ENCODE measurements at regions not wholly inside any gene's neighbourhood (a gene's known extent, or its start where the extent isn't known, plus 50 kb on each side); places are given as distances from the start of the nearest gene placed in this dataset.
"Not testable (repeated sequence)": the region's sequence is repeated elsewhere in the genome, so short reads cannot be mapped to it uniquely, and the experiment has no call there.

GRCh38 chr12:115380546-115381120, 696.7 kb upstream of the TBX3 start:
- no peak for DNase-seq

DNA sequence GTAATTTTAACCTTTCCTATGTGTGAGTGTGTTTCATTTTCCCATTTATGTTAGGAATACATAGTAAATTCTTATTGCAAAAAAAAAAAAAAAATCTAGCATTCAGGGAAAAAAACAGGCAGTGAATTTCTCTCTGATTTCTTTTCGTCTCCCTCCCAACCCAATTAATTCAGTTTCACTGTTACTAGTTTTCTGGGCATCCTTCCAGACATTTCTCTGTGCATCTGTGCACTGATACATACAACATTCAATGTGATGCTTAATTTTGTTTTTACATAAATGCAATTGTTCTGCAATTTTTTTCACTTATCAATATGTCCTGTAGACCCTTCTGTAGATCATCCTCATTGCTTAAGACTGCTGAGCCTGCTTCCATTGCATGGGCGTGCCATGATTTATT, 694.3 kb upstream of the TBX3 start:
- no peak for DNase-seq

GRCh38 chr12:115377779-115378178, 693.8 kb upstream of the TBX3 start:
- DNase-seq = no peak

DNA sequence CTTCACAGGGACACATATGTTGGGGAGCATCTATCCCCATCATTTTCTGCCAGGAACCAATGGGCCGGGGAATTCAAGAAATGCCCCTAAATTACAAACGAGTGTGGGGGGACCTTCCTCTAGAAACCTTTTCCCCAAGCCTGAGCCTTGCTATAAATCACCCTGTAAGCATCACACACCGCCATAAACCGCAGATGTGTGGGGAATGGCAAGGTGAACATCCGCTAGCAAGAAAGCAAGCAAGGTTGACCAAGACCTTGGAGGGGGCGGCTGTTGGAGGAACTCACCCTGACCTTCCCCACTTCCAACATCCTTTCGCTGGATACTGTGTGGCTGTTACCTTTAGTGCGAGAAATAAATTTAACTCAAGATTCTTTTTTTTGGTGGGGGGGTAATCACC, 693.3 kb upstream of the TBX3 start:
- DNase-seq = no peak

DNA sequence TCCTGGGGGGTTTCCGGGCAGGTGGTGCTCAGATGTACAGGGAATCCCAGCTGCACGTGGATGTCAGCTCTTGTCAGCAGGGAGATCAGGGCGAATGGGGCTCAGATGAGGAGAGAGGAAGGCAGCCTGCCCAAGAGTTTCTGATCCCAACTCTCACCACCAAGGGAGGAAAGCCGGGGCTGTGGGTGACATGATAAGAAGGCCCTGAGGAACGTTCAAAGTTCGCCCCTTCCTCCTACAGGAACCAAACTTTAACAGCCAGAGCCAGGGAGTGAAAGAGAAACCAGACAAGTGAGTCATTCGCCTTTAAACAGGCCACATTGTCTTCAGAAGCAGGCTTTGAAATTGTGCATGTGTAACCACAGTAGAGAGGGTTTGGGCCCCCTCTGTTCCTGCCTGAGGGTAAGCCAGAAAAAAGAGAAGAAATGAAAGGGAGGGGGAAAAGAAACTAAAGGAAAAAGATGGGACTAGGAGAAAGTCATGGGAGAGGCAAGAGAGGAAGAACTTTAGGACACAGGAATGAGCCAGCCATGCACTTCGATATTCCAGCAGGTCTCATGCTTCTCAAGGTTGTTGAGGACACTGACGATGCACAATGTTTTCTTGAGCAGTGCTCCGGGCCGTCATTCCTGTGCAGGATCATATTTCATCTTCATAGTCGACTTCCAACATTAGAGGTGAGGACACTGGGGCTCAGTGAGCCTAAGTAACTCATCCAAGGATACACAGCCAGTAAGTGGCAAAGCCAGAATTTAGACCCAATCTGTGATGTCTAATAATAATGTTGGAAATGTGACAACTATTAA, 691.4 kb upstream of the TBX3 start:
- DNase-seq = no peak

GRCh38 chr12:115374480-115375185, 690.7 kb upstream of the TBX3 start:
- no peak for DNase-seq

DNA sequence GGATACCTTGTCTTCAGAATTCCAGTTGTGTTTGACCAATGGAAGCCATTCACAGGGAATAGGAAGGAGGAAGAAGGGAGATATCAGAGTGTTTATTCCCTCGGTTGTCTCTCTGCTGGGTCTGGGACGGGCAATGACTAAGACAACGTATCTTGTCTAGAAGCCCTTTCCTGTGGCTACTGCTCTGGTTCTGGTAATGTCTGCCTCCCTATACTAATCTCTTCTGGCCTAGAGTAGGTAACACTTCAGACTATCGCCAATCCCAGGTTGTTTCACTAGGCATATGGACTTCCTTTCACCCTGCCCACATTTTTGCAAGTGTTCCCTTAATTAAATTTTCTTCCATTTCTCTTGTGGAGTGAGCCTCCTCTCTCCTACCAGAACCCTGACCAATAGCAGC, 687.7 kb upstream of the TBX3 start:
- no peak for DNase-seq

- no peak for DNase-seq
Measured at GRCh38 chr12:115370650-115371049, 686.7 kb upstream of the TBX3 start.

DNA sequence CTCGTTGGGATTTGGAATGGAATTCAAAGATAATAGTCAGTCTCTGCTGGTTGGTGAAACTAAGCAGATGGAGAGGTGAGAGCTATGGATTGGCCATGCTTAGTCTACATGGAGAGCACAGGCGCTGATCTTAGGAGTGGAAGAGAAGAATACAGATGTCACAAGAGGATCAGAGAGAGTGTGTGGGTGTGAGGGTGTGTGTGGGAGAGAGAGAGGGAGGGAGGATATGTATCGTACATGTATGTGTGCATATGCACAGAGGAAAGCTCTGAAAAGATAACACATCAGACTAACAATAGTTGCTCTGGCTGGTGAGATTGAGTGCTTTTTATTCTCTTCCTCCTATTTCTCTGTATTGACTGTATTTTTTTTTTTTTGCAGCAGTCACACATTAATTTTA, 686.2 kb upstream of the TBX3 start:
- DNase-seq = no peak

GRCh38 chr12:115366277-115366676, 682.3 kb upstream of the TBX3 start:
- not testable (repeated sequence) for DNase-seq

DNA sequence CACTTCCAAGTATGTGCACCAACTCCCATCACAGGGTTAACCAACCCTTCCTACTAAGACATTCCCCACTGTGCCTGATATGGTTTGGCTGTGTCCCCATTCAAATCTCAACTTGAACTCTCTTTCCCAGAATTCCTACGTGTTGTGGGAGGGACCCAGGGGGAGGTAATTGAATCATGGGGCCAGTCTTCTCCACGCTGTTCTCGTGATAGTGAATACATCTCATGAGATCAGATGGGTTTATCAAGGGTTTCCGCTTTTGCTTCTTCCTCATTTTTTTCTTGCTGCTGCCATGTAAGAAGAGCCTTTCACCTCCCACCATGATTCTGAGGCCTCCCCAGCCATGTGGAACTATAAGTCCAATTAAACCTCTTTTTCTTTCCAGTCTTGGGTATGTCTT, 681.8 kb upstream of the TBX3 start:
- not testable (repeated sequence) for DNase-seq

DNA sequence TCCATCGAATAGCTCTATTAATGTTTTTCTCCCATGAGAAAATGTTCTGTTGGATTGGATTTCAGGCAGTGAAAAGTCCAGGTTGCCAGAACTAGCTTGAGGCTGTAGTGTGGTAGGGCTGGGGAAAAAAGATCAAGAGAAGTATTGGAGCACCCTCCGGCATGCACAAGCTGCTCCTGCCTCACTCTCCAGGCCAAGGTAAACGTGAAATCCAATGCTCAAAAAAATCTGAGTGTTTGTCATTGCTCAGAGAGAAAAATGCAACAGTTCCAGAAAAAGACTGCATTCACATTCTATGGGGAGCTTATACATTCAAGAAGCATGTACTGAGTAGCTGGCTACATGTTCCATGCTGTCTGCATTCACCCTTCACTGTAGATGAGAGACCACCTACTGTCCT, 680.9 kb upstream of the TBX3 start:
- DNase-seq = no peak

GRCh38 chr12:115362339-115362976, 678.5 kb upstream of the TBX3 start:
- DNase-seq = no peak

DNA sequence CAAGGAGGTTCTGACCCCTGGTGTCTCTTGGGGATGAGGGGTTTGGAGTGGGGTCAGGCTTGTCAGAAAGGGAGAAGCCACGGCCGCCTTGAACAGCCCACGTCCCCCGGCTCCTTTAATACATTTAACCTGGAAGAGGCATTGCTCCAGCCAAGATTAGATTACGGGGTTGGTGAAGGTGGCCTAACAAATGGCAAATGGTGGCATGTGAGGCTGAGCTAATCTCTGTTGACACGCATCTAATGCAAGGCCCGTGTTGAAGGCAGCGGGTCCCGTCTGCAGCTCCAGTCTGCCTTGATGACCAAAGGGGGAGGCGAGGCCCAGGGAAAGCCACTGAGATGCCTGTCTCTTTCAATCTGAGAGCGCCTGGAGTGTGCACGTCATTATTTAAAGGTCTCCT, 673.7 kb upstream of the TBX3 start:
- DNase-seq = no peak

DNA sequence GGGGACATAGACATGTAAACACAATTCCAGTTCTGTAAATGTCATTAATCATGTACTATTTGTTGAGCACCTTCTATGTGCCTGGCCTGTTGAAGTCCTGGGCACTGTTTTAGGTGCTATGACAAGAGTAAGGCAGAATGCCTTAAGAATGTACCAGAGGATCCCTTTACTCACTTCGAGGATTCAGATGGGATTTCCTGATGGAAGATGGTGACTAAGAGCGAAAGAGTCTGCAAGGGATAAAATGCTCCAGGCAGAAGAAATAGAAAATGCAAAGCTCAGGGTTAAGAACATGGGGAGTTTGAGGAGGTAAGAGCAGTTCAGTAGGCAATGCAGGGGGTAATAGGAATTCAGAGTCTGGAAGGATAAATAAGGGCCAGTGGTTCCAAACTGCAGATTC, 671.3 kb upstream of the TBX3 start:
- no peak for DNase-seq

DNA sequence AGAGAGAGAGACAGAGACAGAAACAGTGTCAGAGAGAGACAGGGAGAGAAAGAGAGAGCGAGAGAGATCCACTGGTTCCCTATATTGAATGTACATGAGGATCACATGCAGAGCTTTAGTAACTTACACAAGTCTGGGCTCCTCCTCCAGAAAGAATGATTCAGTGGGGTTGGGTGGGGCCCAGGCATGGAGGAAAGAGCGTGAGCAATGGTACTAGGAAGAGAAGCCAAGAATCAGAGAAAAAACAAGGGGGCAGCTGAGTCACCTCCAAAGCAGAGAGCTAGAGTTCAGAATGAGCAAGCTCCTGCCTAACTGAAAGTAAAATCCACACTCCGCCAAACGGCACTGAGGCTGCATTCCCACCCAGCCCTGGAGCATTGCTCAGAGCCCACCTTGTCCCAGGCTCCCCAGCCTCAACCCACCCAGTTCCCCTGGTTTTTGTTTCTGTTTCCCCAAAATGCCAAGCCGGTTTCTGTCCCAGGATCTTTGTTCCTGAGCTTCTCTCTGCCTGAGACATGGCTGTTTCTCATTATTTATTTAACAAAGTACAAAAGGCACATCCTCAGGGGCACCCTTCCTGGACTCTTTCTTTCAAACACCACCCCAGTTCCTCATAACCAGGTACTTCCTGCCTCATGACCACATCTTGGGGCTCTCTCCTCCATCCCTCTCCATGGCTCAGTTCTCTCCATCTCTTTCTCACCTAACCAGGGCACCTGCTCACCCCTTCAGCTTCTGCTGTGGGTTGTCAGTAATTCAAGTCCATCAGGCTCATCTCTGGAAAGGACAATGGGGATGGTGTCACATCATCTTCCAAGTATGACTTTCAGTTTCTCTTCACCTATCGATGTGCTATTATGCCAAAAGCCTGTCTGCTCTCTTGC, 670.3 kb upstream of the TBX3 start:
- DNase-seq = no peak

DNA sequence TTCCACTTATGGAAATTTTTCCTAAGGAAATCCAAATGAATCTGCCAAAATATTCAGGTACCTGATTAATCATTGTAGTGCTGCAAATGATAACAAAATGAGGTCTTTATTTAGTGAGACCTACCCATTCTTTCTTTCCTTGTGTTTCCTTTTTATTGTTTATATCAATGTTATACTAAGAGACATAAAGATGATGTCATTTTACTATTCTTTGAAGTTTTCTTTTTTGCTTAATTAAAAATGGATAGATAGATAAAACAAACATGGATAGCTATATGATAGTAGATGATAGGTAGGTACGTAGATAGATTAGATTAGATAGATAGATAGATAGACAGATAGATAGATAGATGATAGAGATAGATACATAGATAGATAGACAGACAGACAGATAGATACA, 669.5 kb upstream of the TBX3 start:
- DNase-seq = no peak

DNA sequence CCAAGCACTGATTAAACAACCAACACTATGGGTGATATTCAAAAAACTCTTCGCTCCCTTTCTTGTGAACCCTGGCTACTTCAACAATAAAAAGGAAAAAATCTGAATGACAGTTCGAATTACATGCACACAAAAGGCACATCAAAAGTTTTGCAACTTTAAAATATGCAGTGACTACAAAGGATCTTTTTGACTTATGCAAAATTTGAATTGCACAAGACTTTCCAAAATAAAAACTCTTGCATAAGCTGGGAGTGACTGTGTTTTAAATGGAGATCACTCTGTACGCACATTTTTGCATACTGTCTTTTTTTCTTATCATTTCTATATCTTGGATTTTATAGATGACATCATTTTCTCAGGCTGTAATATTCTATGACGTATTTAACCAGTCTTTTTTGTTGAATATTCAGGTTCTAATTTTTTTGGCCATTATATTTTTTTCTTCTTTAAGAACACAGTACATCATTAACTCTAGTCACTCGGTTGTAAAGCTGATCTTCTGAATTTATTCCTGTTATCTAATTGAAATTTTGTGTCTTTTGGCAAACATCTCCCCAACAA, 667.6 kb upstream of the TBX3 start:
- no peak for DNase-seq

GRCh38 chr12:115349711-115350110, 665.7 kb upstream of the TBX3 start:
- DNase-seq = no peak

DNA sequence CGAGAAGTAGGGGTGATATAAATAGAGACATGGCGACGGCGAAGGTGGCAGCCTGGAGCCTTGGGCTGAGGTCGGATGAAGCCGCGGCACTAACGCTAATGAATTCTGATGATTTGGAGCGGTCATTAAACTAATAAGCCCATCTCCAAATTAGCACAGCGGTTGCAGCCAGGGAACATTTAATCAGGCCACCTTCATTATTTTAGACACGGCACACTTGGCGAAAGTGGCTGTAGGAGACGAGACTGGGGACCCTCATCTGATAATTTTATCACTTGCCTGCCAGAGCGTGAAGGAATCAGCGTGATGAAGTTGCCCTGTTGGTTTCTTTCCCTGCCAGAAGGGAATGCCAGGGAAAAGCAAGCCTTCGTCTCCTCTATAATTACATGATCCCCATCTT, 664.3 kb upstream of the TBX3 start:
- no peak for DNase-seq

GRCh38 chr12:115343601-115344000, 659.6 kb upstream of the TBX3 start:
- no peak for DNase-seq

DNA sequence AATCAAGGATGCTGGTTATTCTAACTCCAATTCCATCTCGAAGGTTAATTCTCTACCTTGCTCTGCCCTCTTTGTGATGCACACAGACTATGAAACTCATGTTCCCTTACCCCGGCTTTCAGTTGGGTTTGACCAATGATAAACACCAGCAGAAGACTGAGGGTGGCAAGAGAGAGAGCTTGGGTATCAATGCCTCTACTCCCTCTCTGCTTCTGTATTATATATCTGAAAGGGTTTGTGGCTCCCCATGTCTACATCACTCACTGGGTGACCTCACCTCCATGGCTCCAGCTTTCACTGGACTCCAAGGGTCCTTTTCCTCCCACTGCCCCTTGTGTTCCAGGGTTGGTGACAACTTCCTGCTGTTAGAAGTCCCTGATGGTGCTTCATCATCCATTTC, 659.0 kb upstream of the TBX3 start:
- no peak for DNase-seq

Data from NCI-H2227 treated with DMSO at 0.1 percent for 48 hours (cell line).